D721Med (cell line): ENCODE measurements at regions not wholly inside any gene's neighbourhood (a gene's known extent, or its start where the extent isn't known, plus 50 kb on each side); places are given as distances from the start of the nearest gene placed in this dataset.

Experiments
- DNase-seq: peaks from one replicate; pipeline ENCODE4 v3.0.0; 2011; ENCODE audit warnings: low spot score; ENCODE audit not compliant: insufficient read length
- FAIRE-seq: peaks from 2 replicates; lab custom pipeline; 2011; peaks lifted over from hg19 to GRCh38; lab: Jason Lieb, UNC
- CTCF ChIP-seq: IDR thresholded peaks from 2 replicates; pipeline ENCODE4 v1.5.1; 2012; ENCODE audit warnings: mild to moderate bottlenecking, control low read depth; ENCODE audit not compliant: insufficient read depth; ENCODE audit errors: missing control alignments

GRCh38 chr3:103453152-103453551, 1018.3 kb downstream of the ZPLD1 start:
- no peak for TF ChIP-seq CTCF
- FAIRE-seq, result no peak

DNA sequence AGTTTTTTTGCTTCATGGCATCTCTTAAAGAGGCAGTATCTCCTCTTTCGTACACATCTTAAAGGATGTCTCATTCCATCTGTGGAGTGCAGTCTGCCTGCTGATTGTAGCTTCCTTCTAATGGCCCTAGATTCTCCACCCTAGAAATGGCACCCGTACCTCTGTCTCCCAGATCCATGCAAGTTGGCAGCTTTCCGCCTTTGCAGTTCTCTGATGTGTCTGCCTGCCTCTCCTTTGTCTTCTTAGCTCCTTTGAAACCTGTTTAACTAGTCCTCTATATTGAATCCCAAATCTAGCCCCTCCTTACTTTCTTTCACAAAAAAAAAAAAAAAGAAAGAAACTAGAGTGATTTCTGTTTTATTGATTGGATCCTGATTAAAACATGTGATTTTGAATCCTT, 1025.0 kb downstream of the ZPLD1 start:
- no peak for TF ChIP-seq CTCF
- no peak for DNase-seq
- no peak for FAIRE-seq

More at GRCh38 chr3:103453152-103453551, 1018.3 kb downstream of the ZPLD1 start:
- no peak for DNase-seq

DNA sequence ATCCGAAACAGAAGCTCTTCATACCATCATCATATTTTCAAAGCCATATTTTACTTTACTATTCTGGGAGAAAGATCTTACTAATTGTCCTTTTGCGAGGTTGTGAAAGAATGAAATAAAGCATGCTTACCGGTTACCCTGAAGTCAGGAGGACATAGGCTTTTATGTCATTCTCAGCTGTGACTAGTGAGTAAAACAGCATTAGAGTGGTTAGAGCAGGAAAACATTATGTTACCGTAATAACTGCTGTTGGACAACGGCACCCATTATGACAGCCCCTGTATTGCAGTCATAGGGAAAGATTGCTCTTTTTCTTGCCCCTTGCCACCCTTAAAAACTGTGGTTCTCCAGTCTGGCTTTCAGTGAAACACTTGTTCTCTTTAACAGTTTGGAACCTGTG, 1035.7 kb downstream of the ZPLD1 start:
- DNase-seq (no peak), FAIRE-seq (no peak)
- TF ChIP-seq CTCF, result no peak

- FAIRE-seq (no peak), DNase-seq (no peak)
- TF ChIP-seq CTCF, result no peak
Measured at GRCh38 chr3:103494011-103494410, 1059.2 kb downstream of the ZPLD1 start.

GRCh38 chr3:103494512-103494911, 1059.7 kb downstream of the ZPLD1 start:
- TF ChIP-seq CTCF, result no peak
- DNase-seq (no peak), FAIRE-seq (no peak)

DNA sequence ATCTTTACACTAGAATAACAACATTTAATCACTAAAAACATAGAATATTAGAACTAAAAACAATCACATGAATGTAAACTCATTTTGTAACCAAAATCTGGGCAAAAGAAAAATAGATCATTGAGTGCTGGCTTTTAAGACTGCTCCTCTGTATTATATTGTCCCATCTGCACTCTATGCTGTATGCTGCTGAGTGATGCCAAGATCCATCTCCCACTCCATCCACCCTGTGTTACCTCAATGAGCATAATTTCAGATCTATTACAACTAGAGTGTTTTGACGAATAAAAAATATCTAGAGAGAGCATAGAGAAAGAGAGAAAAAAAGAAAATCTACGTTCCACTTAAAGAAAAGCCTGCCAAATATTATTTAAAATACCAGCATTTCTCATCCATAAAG, 1060.4 kb downstream of the ZPLD1 start:
- FAIRE-seq (no peak), DNase-seq (no peak)
- TF ChIP-seq CTCF, result no peak

- no peak for TF ChIP-seq CTCF
- FAIRE-seq (no peak), DNase-seq (no peak)
Measured at GRCh38 chr3:103499132-103499900, 1064.5 kb downstream of the ZPLD1 start.
